Endodermal cell (in vitro differentiated cells): ENCODE measurements at regions not wholly inside any gene's neighbourhood (a gene's known extent, or its start where the extent isn't known, plus 50 kb on each side); places are given as distances from the start of the nearest gene placed in this dataset.
A peak's percentile ranks its signal among the peaks of the same experiment; 100 is the strongest.

Experiments
- DNase-seq: peaks from one replicate; pipeline ENCODE4 v3.0.0-alpha.2; 2017
- H3K27ac ChIP-seq: 2 replicates; pipeline ENCODE4 v1.5.1; 2013; ENCODE audit warnings: mild to moderate bottlenecking, low read depth, low read length, moderate library complexity
- H3K27me3 ChIP-seq: 2 replicates; pipeline ENCODE4 v1.6.1; 2013; ENCODE audit warnings: mild to moderate bottlenecking, low read length, moderate library complexity; ENCODE audit not compliant: insufficient read depth, control insufficient read depth, poor library complexity, severe bottlenecking
- H3K36me3 ChIP-seq: 2 replicates; pipeline ENCODE4 v1.7.0; 2013; ENCODE audit warnings: mild to moderate bottlenecking, low read length, moderate library complexity; ENCODE audit not compliant: control insufficient read depth, insufficient read depth
- H3K4me1 ChIP-seq: one replicate; pipeline ENCODE4 v1.7.0; 2013; ENCODE audit warnings: low read length; ENCODE audit not compliant: control insufficient read depth, insufficient read depth
- H3K4me3 ChIP-seq: 2 replicates; pipeline ENCODE4 v1.5.1; 2013; ENCODE audit warnings: mild to moderate bottlenecking, low read length, moderate library complexity
- H3K9ac ChIP-seq: 2 replicates; pipeline ENCODE4 v1.6.1; 2013; ENCODE audit warnings: mild to moderate bottlenecking, low read length, moderate library complexity; ENCODE audit not compliant: poor library complexity, severe bottlenecking; ENCODE audit errors: extremely low read depth
- H3K9me3 ChIP-seq: 2 replicates; pipeline ENCODE4 v1.6.1; 2013; ENCODE audit warnings: mild to moderate bottlenecking, low read length, moderate library complexity; ENCODE audit not compliant: control insufficient read depth
- H3K27ac Mint-ChIP-seq: 2 replicates; pipeline ENCODE4 v1.8.0; 2020; ENCODE audit warnings: mixed read lengths
- H3K27me3 Mint-ChIP-seq: 2 replicates; pipeline ENCODE4 v1.8.0; 2021; ENCODE audit warnings: mild to moderate bottlenecking, mixed read lengths; ENCODE audit not compliant: insufficient read depth
- H3K36me3 Mint-ChIP-seq: 2 replicates; pipeline ENCODE4 v1.8.0; 2020; ENCODE audit warnings: low read depth, mixed read lengths
- H3K4me1 Mint-ChIP-seq: 2 replicates; pipeline ENCODE4 v1.8.0; 2020; ENCODE audit warnings: mixed read lengths
- H3K4me3 Mint-ChIP-seq: 2 replicates; pipeline ENCODE4 v1.8.0; 2020; ENCODE audit warnings: mild to moderate bottlenecking, moderate library complexity, mixed read lengths
- H3K9me3 Mint-ChIP-seq: 2 replicates; pipeline ENCODE4 v1.8.0; 2020; ENCODE audit warnings: mild to moderate bottlenecking, mixed read lengths
- WGBS, 2 experiments: methylation state at CpG; one replicate each; pipeline versions ENCODE4 v1.1.5 to v1.1.7; 2013; ENCODE audit warnings: missing lambda C conversion rate in 2 of 2, mixed read lengths in 1 of 2; ENCODE audit not compliant: insufficient coverage in 1 of 2, insufficient read length in 1 of 2; 5-methylcytosine and 5-hydroxymethylcytosine counted together
- TF ChIP-seq, protein P1 (sequence below): fragments of 200-600 bp; sonication (generic); conservative IDR thresholded peaks from 2 replicates; pipeline ENCODE4 v1.5.0; 2021; ENCODE audit warnings: antibody characterized with exemption, mild to moderate bottlenecking

- TF ChIP-seq, protein P1, sequence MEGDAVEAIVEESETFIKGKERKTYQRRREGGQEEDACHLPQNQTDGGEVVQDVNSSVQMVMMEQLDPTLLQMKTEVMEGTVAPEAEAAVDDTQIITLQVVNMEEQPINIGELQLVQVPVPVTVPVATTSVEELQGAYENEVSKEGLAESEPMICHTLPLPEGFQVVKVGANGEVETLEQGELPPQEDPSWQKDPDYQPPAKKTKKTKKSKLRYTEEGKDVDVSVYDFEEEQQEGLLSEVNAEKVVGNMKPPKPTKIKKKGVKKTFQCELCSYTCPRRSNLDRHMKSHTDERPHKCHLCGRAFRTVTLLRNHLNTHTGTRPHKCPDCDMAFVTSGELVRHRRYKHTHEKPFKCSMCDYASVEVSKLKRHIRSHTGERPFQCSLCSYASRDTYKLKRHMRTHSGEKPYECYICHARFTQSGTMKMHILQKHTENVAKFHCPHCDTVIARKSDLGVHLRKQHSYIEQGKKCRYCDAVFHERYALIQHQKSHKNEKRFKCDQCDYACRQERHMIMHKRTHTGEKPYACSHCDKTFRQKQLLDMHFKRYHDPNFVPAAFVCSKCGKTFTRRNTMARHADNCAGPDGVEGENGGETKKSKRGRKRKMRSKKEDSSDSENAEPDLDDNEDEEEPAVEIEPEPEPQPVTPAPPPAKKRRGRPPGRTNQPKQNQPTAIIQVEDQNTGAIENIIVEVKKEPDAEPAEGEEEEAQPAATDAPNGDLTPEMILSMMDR = no peak
- H3K9me3 Mint-ChIP-seq = no peaks in the 10 kb centered on the region
- H3K27me3 Mint-ChIP-seq = no peaks in the 10 kb centered on the region
- H3K4me1 Mint-ChIP-seq = peaks cover 13% of the 10 kb centered on the region
- Histone ChIP-seq H3K27ac (no peak overlapping the region), H3K4me1 (no peaks in the 10 kb centered on the region), H3K27me3 (no peaks in the 10 kb centered on the region), H3K36me3 (peaks cover 25% of the 10 kb centered on the region), H3K9ac (no peak overlapping the region), H3K9me3 (no peaks in the 10 kb centered on the region), H3K4me3 (no peak overlapping the region)
- WGBS, 2 experiments = 88 to 100% methylated on average over 1 of the region's 1 CpG
- H3K4me3 Mint-ChIP-seq = no peak overlapping the region
- H3K27ac Mint-ChIP-seq = no peak overlapping the region
- DNase-seq = no peak
- peaks cover 12% of the 10 kb centered on the region for H3K36me3 Mint-ChIP-seq
Observed at GRCh38 chr2:74076074-74076470, 71.6 kb downstream of the BOLA3 start.

DNA sequence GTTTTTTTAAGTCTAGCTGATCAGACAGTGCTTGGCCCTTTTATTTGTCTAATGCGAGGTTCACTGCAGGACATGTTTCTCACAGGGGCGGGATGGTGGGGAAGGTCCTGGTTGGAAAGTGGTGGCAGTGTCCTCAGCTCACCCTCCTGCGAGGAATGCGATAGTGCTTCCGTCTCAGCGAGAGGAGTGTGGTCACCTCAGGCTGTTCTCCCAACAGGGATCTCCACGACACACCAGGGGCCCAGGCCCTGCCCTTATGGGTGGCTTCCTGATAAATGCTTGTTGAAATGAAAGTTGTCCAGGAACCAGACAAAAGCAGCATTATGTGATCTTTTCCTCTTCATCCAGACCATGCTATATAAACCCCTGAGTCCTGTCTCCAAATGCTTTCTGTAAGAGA is 70.1 kb downstream of the BOLA3 start:
- 88 to 100% methylated on average over 1 to 7 of the region's 7 CpGs for WGBS, 2 experiments
- Mint-ChIP-seq H3K27ac (no peak overlapping the region), H3K4me1 (peaks cover 13% of the 10 kb centered on the region), H3K9me3 (no peaks in the 10 kb centered on the region), H3K36me3 (peaks cover 23% of the 10 kb centered on the region), H3K4me3 (no peak overlapping the region), H3K27me3 (no peaks in the 10 kb centered on the region)
- TF ChIP-seq, protein P1 = peak; percentile 28
- no peak for DNase-seq
- H3K4me1 ChIP-seq = no peaks in the 10 kb centered on the region
- peaks cover 35% of the 10 kb centered on the region for H3K36me3 ChIP-seq
- no peak overlapping the region for H3K27ac ChIP-seq
- H3K4me3 ChIP-seq = no peak overlapping the region
- H3K9me3 ChIP-seq = no peaks in the 10 kb centered on the region
- no peaks in the 10 kb centered on the region for H3K27me3 ChIP-seq
- no peak overlapping the region for H3K9ac ChIP-seq

DNA sequence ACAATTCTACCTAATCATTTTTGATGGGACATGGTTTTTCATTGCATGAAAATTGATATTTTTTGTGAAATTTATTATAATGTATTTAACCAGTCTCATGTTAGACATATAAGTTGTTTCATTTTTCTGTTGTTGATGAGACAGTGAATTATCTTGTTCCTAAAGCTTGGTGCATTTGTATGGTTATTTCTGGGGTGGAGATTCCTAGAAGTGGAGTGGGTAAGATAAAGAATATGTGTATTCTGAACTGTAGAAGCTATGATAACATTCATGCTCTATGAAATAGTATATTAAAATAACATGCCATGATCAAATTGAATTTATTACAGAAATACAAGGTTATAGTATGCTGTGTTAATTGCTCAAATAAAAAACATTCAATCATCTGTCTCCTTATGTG is 69.2 kb downstream of the BOLA3 start:
- Histone ChIP-seq H3K9me3 (no peaks in the 10 kb centered on the region), H3K27me3 (no peaks in the 10 kb centered on the region), H3K4me1 (no peaks in the 10 kb centered on the region), H3K27ac (no peak overlapping the region), H3K9ac (no peak overlapping the region), H3K4me3 (no peak overlapping the region), H3K36me3 (peaks cover 36% of the 10 kb centered on the region)
- Mint-ChIP-seq H3K27ac (no peak overlapping the region), H3K9me3 (no peaks in the 10 kb centered on the region), H3K4me1 (peaks cover 11% of the 10 kb centered on the region), H3K4me3 (no peak overlapping the region), H3K27me3 (no peaks in the 10 kb centered on the region), H3K36me3 (peaks cover 30% of the 10 kb centered on the region)
- no peak for DNase-seq
- TF ChIP-seq, protein P1 = no peak
